Activated CD8-positive, alpha-beta memory T cell treated with anti-CD3 and anti-CD28 coated beads for 24 hours (primary cell): ENCODE measurements at regions not wholly inside any gene's neighbourhood (a gene's known extent, or its start where the extent isn't known, plus 50 kb on each side); places are given as distances from the start of the nearest gene placed in this dataset.

Experiments
- DNase-seq: peaks from one replicate; pipeline ENCODE4 v3.0.0-alpha.2; 2020

GRCh38 chr18:72342933-72343332, 201.2 kb downstream of the CBLN2 start:
- no peak for DNase-seq

DNA sequence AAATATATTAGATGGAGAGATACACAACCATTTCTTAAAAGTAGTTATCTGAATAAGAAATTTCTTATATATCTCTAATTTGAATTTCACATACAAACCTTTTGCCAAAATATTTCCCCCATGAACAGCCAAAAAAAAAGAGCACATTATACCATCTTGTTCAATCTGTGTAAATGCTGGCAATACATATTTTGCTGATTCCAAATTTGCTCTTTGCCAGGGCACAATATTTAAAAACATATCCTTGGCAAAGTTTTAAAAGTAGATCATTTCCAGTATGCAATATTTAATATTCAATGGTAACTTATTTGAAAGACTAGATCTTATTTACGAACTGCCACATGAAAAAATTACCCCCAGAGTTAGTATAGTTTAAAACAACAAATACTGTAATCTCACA, 204.2 kb downstream of the CBLN2 start:
- no peak for DNase-seq

DNA sequence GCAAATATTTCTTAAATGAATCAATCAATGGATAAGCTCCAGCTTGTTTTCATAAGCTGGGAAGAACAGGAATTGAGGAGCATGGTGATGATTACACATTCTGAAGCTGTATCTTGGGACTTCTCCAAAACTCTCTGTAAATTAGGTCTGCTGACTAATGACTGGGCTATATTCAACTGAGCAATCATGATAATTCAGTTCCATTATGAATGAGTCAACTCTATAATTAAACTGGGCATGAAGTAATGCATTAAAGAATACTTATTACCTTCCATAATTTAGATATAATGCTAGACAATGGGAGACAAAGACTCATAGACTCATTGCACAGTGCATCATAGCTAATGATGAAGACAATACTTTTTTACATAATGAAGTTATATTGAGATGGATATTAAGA, 207.4 kb downstream of the CBLN2 start:
- no peak for DNase-seq

- DNase-seq = no peak
Measured at GRCh38 chr18:72329533-72329932, 214.6 kb downstream of the CBLN2 start.

GRCh38 chr18:72325307-72325706, 218.8 kb downstream of the CBLN2 start:
- no peak for DNase-seq

GRCh38 chr18:72324677-72325076, 219.5 kb downstream of the CBLN2 start:
- DNase-seq = no peak

GRCh38 chr18:72316497-72316896, 227.6 kb downstream of the CBLN2 start:
- DNase-seq = no peak

- no peak for DNase-seq
Measured at GRCh38 chr18:72283148-72283925, 260.8 kb downstream of the CBLN2 start.

GRCh38 chr18:72273025-72273424, 271.1 kb downstream of the CBLN2 start:
- DNase-seq = no peak

DNA sequence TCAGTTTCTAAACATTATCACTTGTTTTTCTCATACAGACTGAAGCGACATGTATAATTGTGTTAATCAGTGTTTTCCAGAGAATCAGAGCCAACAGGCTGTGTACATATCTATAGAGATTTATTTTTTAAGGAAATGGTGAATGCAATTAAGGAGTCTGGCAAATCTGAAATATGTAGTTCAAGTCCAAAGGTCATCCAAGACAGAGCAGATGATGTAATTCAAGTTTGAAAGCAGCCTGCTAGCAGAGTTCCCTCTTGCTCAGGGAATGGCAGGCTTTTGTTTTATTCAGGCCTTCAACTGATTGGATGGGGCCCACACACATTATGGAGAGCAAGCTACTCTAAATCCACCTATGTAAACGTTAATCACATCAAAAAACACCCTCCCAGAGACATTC, 282.6 kb downstream of the CBLN2 start:
- no peak for DNase-seq

GRCh38 chr18:72246076-72246475, 298.1 kb downstream of the CBLN2 start:
- DNase-seq = no peak

DNA sequence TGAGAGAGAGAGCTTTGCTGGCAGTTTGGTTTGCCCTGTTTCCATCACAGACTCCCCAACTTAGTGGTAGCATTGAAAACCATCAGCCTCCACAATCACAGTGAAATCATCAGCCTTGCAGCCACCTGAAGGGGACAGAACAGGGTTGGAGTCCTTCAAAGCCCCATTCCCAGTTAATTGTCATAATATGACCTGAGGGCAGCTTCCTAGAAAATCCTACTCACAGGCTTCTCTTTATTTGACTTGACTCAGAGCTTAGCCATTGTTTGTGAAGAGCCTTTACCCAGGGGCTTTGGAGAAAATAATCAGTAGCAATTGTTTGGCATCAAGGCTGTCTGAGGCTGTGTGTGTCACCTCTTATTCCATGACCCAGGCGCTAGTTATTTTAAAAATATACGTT, 308.7 kb downstream of the CBLN2 start:
- DNase-seq = no peak

DNA sequence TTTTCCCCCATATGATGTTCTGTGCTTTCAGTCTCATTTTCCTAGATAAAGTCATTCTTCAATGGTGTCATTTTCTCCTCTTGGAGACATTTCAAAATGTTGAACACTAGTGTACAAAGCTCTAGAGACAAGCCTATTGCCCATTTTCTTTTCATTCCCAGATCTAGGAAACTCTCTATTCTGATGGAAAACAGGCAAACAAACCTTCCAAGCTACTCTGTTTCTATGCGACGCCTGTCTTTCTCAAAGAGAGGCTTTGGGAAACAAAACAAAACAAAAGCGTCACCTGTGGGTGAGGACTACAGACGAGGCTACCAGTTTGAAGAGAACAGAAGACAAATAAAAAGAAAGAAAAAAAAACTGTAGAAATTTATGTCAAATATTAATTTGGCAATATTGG, 311.0 kb downstream of the CBLN2 start:
- no peak for DNase-seq

GRCh38 chr18:72232644-72233043, 311.5 kb downstream of the CBLN2 start:
- DNase-seq = no peak

GRCh38 chr18:72225958-72226357, 318.2 kb downstream of the CBLN2 start:
- DNase-seq = no peak

GRCh38 chr18:72223733-72224132, 320.4 kb downstream of the CBLN2 start:
- no peak for DNase-seq

GRCh38 chr18:72208920-72209676, 335.0 kb downstream of the CBLN2 start:
- DNase-seq = no peak

- no peak for DNase-seq
Measured at GRCh38 chr18:72207280-72207679, 336.9 kb downstream of the CBLN2 start.

DNA sequence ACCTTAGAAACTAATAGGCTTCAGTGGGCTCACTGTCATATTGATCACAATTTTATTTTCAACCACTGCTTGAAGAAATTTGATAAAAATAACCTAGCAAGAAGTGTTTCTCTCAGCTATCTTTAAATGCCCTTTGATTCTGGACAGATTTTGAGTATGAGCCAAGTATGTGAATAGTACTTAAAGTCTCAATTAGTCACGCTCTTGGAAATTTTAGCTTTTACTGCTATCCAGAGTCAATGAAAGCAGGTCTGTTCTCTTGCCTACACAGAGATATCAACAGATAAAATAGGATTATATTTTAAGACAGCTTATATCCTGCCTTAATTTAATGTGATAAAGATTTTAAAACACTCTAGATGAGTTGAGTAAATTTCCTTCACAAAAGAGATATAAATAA, 337.3 kb downstream of the CBLN2 start:
- no peak for DNase-seq

GRCh38 chr18:72201032-72201431, 343.1 kb downstream of the CBLN2 start:
- no peak for DNase-seq

DNA sequence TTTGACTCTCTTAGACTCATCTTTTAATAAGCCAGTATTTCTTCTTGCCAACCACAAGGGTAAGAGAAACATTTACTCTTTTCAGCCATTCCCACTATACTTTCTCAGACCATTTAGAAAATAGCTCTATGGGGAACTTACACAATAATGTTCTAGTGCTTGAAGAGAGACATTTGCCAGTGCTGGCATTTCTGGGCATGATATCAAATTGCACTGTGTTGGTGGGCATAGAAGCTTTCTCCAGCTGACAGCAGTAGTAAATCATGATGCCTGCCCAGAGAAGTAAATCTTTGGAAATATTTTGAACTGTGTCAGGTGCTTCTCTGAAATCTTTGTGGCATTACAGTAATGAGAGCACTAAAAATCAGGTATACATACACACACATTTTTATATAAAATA, 346.6 kb downstream of the CBLN2 start:
- DNase-seq = no peak

- no peak for DNase-seq
Measured at GRCh38 chr18:72194072-72194471, 350.1 kb downstream of the CBLN2 start.

GRCh38 chr18:72187956-72188355, 356.2 kb downstream of the CBLN2 start:
- DNase-seq = no peak

DNA sequence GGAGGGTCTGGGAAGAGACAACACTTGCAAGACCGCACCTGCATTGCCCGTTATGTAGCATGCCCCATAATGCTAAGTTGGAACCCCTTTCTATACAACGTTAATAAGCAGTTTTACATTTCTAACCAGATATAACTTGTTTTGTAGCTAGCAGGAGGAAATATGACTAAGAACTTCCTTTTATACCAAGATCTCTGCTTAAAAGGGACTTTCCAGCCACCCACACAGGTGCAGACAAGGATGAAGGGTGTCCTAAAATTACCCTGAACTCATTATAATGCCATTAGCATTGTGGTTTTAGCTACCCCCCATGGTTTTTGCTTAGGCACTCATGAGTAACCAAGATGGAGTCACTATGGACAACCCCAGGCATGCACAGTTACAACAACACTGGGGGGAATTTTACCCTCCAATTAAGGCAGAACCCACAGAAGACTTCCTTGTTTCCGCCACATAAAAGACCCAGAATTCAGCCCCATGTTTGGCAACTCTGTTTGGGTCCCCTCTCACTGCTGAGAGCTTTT, 362.8 kb downstream of the CBLN2 start:
- no peak for DNase-seq
